HepG2 (cell line): ENCODE measurements at regions not wholly inside any gene's neighbourhood (a gene's known extent, or its start where the extent isn't known, plus 50 kb on each side); places are given as distances from the start of the nearest gene placed in this dataset.

Experiments
- ATAC-seq: fragments of 200-7000 bp; cut with Tn5 transposase; 3 replicates; pipeline ENCODE4 v1.9.1; 2020; ENCODE audit warnings: mild to moderate bottlenecking, moderate library complexity
- BruUV-seq: library from RNA; stranded (reverse); fragments of 400-500 nt; replicated peaks from 2 replicates; lab custom pipeline; 2021; lab: Mats Ljungman, UMichigan
- CTCF ChIA-PET: fragments of 300-600 bp; formaldehyde crosslinking; extraction: SDS; loops from one replicate; lab custom pipeline; 2021; ENCODE audit warnings: low total read pairs, inconsistent platforms, low intra/inter-chr PET ratio; lab: Yijun Ruan, JAX
- POLR2A ChIA-PET: fragments of 350-600 bp; sonication (Branson Sonifier 250); formaldehyde crosslinking; loops from one replicate; lab custom pipeline; 2020; ENCODE audit warnings: antibody characterized with exemption, inconsistent platforms; lab: Yijun Ruan, JAX
- DNase-seq: peaks from one replicate; pipeline ENCODE4 v3.0.0-alpha.2; 2015; ENCODE audit warnings: low spot score
- FAIRE-seq: peaks from 3 replicates; lab custom pipeline; 2011; peaks lifted over from hg19 to GRCh38; lab: Jason Lieb, UNC
- H2AFZ ChIP-seq: one replicate; pipeline ENCODE4 v1.6.1; 2011; ENCODE audit warnings: low read length, inconsistent platforms
- H3K27ac ChIP-seq: fragments of 300-600 bp; 3 replicates; pipeline ENCODE4 v1.8.0; 2011; ENCODE audit warnings: mixed run types, mild to moderate bottlenecking, mixed read lengths, low read length, inconsistent platforms; ENCODE audit not compliant: insufficient read depth; ENCODE audit errors: extremely low read length
- H3K27me3 ChIP-seq, 2 experiments: fragments of 200-600 bp in 1 of 2; 2 replicates in 1 of 2; 3 replicates in 1 of 2; pipeline versions ENCODE4 v1.6.0 to v1.8.0; 2011; ENCODE audit warnings: low read length in 2 of 2, mild to moderate bottlenecking in 2 of 2, moderate library complexity in 2 of 2, inconsistent platforms in 1 of 2; ENCODE audit not compliant: insufficient read depth in 2 of 2, control insufficient read depth in 1 of 2
- H3K36me3 ChIP-seq, 2 experiments: fragments of 200-600 bp in 1 of 2; replicated peaks in 1 of 2; 2 replicates in 1 of 2; 3 replicates in 1 of 2; pipeline versions ENCODE4 v1.5.1 to v1.8.0; 2011; ENCODE audit warnings: low read length in 2 of 2, inconsistent platforms in 1 of 2; ENCODE audit not compliant: insufficient read depth in 2 of 2, control insufficient read depth in 1 of 2
- H3K4me1 ChIP-seq: 2 replicates; pipeline ENCODE4 v1.5.1; 2012; ENCODE audit warnings: low read length, inconsistent platforms; ENCODE audit not compliant: insufficient read depth
- H3K4me2 ChIP-seq: 2 replicates; pipeline ENCODE4 v1.6.0; 2011; ENCODE audit warnings: low read depth, low read length, inconsistent platforms
- H3K4me3 ChIP-seq, 3 experiments: fragments of 200-600 bp in 1 of 3; sonication (generic), shearing (Covaris generic) in 1 of 3; replicated peaks in 1 of 3; 2 replicates each; pipeline ENCODE4 v1.5.1; 2011 to 2016; ENCODE audit warnings: low read length in 3 of 3, inconsistent platforms in 2 of 3, low read depth in 2 of 3, mild to moderate bottlenecking in 2 of 3, control low read depth in 1 of 3, mixed read lengths in 1 of 3; ENCODE audit not compliant: insufficient read depth in 1 of 3
- H3K79me2 ChIP-seq: one replicate; pipeline ENCODE4 v1.6.1; 2011; ENCODE audit warnings: low read length, inconsistent platforms; ENCODE audit not compliant: insufficient read depth
- H3K9ac ChIP-seq: 2 replicates; pipeline ENCODE4 v1.6.0; 2011; ENCODE audit warnings: mild to moderate bottlenecking, low read depth, low read length, inconsistent platforms; ENCODE audit not compliant: insufficient read depth
- H3K9me3 ChIP-seq: 2 replicates; pipeline ENCODE4 v1.5.1; 2012; ENCODE audit warnings: mild to moderate bottlenecking, low read length
- H4K20me1 ChIP-seq: 2 replicates; pipeline ENCODE4 v1.6.0; 2011; ENCODE audit warnings: inconsistent platforms, mild to moderate bottlenecking, low read length, moderate library complexity; ENCODE audit not compliant: insufficient read depth
- NFATC3 ChIP-seq: sonication (generic); formaldehyde crosslinking; IDR thresholded peaks from 2 replicates; pipeline ENCODE4 v1.5.1; 2020; ENCODE audit warnings: mild to moderate bottlenecking, missing genetic modification reagents
- PHB2 ChIP-seq: fragments of 450-650 bp; IDR thresholded peaks from 2 replicates; pipeline ENCODE4 v1.6.1; 2018; ENCODE audit not compliant: partially characterized antibody
- ZC3H4 ChIP-seq: sonication (generic); formaldehyde crosslinking; IDR thresholded peaks from 2 replicates; pipeline ENCODE4 v1.4.0; 2020; ENCODE audit warnings: missing genetic modification reagents, borderline replicate concordance
- ZFP82 ChIP-seq: sonication (generic); formaldehyde crosslinking; IDR thresholded peaks from 2 replicates; pipeline ENCODE4 v1.5.1; 2020; ENCODE audit warnings: mild to moderate bottlenecking, missing genetic modification reagents, borderline replicate concordance
- ZNF776 ChIP-seq: sonication (generic); formaldehyde crosslinking; IDR thresholded peaks from 2 replicates; pipeline ENCODE4 v1.4.0; 2020; ENCODE audit warnings: mild to moderate bottlenecking, missing genetic modification reagents
- ZSCAN22 ChIP-seq: sonication (generic); formaldehyde crosslinking; IDR thresholded peaks from 2 replicates; pipeline ENCODE4 v1.4.0; 2020; ENCODE audit warnings: mild to moderate bottlenecking, missing genetic modification reagents
- WGBS: methylation state at CpG from one replicate; pipeline ENCODE4 v1.1.6; 2017; ENCODE audit warnings: low lambda C conversion rate; 5-methylcytosine and 5-hydroxymethylcytosine counted together
- in situ Hi-C: cut with HindIII; loops from 2 replicates; pipeline ENCODE4 v1.10.0; 2017; ENCODE audit warnings: low pct_unique_long_range_greater_than_20kb; ENCODE audit not compliant: extremely low pct_ligation_motif_present
- intact Hi-C: fragments of 100-400 bp; cut with micrococcal nuclease; formaldehyde crosslinking; loops from one replicate; pipeline ENCODE4 v1.10.0; 2022; ENCODE audit not compliant: unreplicated experiment
- TF ChIP-seq, protein P1 (sequence below): sonication (generic); formaldehyde crosslinking; IDR thresholded peaks from 2 replicates; pipeline ENCODE4 v1.4.0; 2020; ENCODE audit warnings: missing genetic modification reagents
- TF ChIP-seq, protein P2 (sequence below): sonication (generic); formaldehyde crosslinking; IDR thresholded peaks from 2 replicates; pipeline ENCODE4 v1.4.0; 2020; ENCODE audit warnings: missing genetic modification reagents, borderline replicate concordance

DNA sequence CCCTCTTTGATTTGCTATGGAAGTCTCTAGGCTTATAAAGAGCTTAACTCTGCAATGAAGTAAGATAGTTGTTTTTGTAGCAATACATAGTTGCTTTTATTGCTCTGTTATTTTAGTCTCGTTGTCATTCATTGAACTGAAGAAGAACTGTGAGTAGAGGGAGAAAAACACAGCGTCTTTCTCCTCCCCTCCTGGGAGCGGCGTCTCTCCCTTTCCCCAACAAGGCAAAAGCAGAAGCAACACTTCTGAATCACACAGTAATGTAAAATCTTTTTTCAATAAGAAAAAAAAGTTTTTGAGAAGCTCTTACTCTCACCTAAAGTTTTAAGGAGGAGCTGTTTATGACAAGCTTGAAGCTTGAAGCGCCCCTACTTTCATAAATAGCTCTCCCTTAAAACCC lies 119.3 kb upstream of the SLC7A14 start:
- CTCF ChIA-PET: no interaction called here
- BruUV-seq: no TSS peak

More for the DNA sequence above, 119.3 kb upstream of the SLC7A14 start:
- Histone ChIP-seq H3K27me3 (no peaks in the 10 kb centered on the region; a peak in 1 of 5 replicates), H3K4me3 (no peak overlapping the region), H4K20me1 (no peaks in the 10 kb centered on the region), H3K36me3 (no peaks in the 10 kb centered on the region), H3K9me3 (no peaks in the 10 kb centered on the region), H3K4me2 (no peak overlapping the region), H3K27ac (no peak overlapping the region), H2AFZ (no peak overlapping the region), H3K9ac (no peak overlapping the region), H3K79me2 (no peaks in the 10 kb centered on the region), H3K4me1 (no peaks in the 10 kb centered on the region)
- POLR2A ChIA-PET: no interaction called here
- ATAC-seq: no peak
- intact Hi-C loops: no loop called here
- WGBS: 70% methylated on average over 5 of the region's 5 CpGs
- in situ Hi-C loops: no loop called here
- DNase-seq: no peak
- no peak for FAIRE-seq
- TF ChIP-seq ZFP82 (no peak), ZSCAN22 (CRISPR knock-in tag) (no peak), ZNF776 (CRISPR knock-in tag) (no peak), ZC3H4 (CRISPR knock-in tag) (no peak), NFATC3 (CRISPR knock-in tag) (no peak), PHB2 (no peak)
- TF ChIP-seq, protein P1, sequence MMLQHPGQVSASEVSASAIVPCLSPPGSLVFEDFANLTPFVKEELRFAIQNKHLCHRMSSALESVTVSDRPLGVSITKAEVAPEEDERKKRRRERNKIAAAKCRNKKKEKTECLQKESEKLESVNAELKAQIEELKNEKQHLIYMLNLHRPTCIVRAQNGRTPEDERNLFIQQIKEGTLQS (CRISPR knock-in tag): no peak
- TF ChIP-seq, protein P2, sequence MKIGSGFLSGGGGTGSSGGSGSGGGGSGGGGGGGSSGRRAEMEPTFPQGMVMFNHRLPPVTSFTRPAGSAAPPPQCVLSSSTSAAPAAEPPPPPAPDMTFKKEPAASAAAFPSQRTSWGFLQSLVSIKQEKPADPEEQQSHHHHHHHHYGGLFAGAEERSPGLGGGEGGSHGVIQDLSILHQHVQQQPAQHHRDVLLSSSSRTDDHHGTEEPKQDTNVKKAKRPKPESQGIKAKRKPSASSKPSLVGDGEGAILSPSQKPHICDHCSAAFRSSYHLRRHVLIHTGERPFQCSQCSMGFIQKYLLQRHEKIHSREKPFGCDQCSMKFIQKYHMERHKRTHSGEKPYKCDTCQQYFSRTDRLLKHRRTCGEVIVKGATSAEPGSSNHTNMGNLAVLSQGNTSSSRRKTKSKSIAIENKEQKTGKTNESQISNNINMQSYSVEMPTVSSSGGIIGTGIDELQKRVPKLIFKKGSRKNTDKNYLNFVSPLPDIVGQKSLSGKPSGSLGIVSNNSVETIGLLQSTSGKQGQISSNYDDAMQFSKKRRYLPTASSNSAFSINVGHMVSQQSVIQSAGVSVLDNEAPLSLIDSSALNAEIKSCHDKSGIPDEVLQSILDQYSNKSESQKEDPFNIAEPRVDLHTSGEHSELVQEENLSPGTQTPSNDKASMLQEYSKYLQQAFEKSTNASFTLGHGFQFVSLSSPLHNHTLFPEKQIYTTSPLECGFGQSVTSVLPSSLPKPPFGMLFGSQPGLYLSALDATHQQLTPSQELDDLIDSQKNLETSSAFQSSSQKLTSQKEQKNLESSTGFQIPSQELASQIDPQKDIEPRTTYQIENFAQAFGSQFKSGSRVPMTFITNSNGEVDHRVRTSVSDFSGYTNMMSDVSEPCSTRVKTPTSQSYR (CRISPR knock-in tag): no peak
